IPS-NIHi7 (cell line): ENCODE measurements at regions not wholly inside any gene's neighbourhood (a gene's known extent, or its start where the extent isn't known, plus 50 kb on each side); places are given as distances from the start of the nearest gene placed in this dataset.
"Not testable (repeated sequence)": the region's sequence is repeated elsewhere in the genome, so short reads cannot be mapped to it uniquely, and the experiment has no call there.

Experiments used
- DNase-seq: peaks from one replicate; pipeline ENCODE4 v3.0.0; 2012; ENCODE audit warnings: mixed read lengths; ENCODE audit errors: extremely low spot score

GRCh38 chr2:239554766-239555570, 154.1 kb upstream of the HDAC4 start:
- DNase-seq, result no peak

- no peak for DNase-seq
Measured at GRCh38 chr2:239553376-239554000, 152.7 kb upstream of the HDAC4 start.

GRCh38 chr2:239552213-239552926, 151.6 kb upstream of the HDAC4 start:
- DNase-seq, result no peak

- DNase-seq, result no peak
Measured at GRCh38 chr2:239551206-239551605, 150.4 kb upstream of the HDAC4 start.

- no peak for DNase-seq
Measured at GRCh38 chr2:239550357-239550756, 149.5 kb upstream of the HDAC4 start.

- DNase-seq, result no peak
Measured at GRCh38 chr2:239549711-239550255, 149.0 kb upstream of the HDAC4 start.

GRCh38 chr2:239548965-239549595, 148.3 kb upstream of the HDAC4 start:
- DNase-seq, result no peak

- DNase-seq, result no peak
Measured at GRCh38 chr2:239548451-239548871, 147.6 kb upstream of the HDAC4 start.

- DNase-seq, result not testable (repeated sequence)
Measured at GRCh38 chr2:239547140-239547539, 146.3 kb upstream of the HDAC4 start.

- DNase-seq, result no peak
Measured at GRCh38 chr2:239546541-239546940, 145.7 kb upstream of the HDAC4 start.

GRCh38 chr2:239545741-239546392, 145.0 kb upstream of the HDAC4 start:
- DNase-seq, result no peak

- DNase-seq, result no peak
Measured at GRCh38 chr2:239544918-239545465, 144.2 kb upstream of the HDAC4 start.

GRCh38 chr2:239544143-239544917, 143.5 kb upstream of the HDAC4 start:
- DNase-seq, result no peak

- DNase-seq, result no peak
Measured at GRCh38 chr2:239543702-239544101, 142.9 kb upstream of the HDAC4 start.

- no peak for DNase-seq
Measured at GRCh38 chr2:239540174-239540573, 139.4 kb upstream of the HDAC4 start.

GRCh38 chr2:239539776-239540100, 138.9 kb upstream of the HDAC4 start:
- DNase-seq, result no peak

GRCh38 chr2:239539083-239539775, 138.4 kb upstream of the HDAC4 start:
- DNase-seq, result no peak

GRCh38 chr2:239538357-239539052, 137.7 kb upstream of the HDAC4 start:
- DNase-seq, result no peak
